Superior temporal gyrus (tissue), 1 donor: ENCODE measurements at regions not wholly inside any gene's neighbourhood (a gene's known extent, or its start where the extent isn't known, plus 50 kb on each side); places are given as distances from the start of the nearest gene placed in this dataset.
A peak's percentile ranks its signal among the peaks of the same experiment; 100 is the strongest.
"Not testable (repeated sequence)": the region's sequence is repeated elsewhere in the genome, so short reads cannot be mapped to it uniquely, and the experiment has no call there.

Source experiments
- DNase-seq: peaks from one replicate; pipeline ENCODE4 v3.0.0-alpha.2; 2016; ENCODE audit errors: extremely low spot score

GRCh38 chr4:55028196-55028595 is 97.2 kb downstream of the KDR start:
- DNase-seq = no peak

GRCh38 chr4:55027596-55027995 is 97.8 kb downstream of the KDR start:
- DNase-seq = no peak

- not testable (repeated sequence) for DNase-seq
Observed at GRCh38 chr4:55025456-55025855, 99.9 kb downstream of the KDR start.

- DNase-seq = no peak
Observed at GRCh38 chr4:55023030-55023429, 102.4 kb downstream of the KDR start.

- no peak for DNase-seq
Observed at GRCh38 chr4:55021214-55021613, 104.2 kb downstream of the KDR start.

GRCh38 chr4:55020131-55020530 is 105.3 kb downstream of the KDR start:
- no peak for DNase-seq

- no peak for DNase-seq
Observed at GRCh38 chr4:55018978-55019377, 106.4 kb downstream of the KDR start.

GRCh38 chr4:55018521-55018920 is 106.9 kb downstream of the KDR start:
- no peak for DNase-seq

GRCh38 chr4:55017406-55017805 is 108.0 kb downstream of the KDR start:
- no peak for DNase-seq

- no peak for DNase-seq
Observed at GRCh38 chr4:55016131-55016530, 109.3 kb downstream of the KDR start.

- no peak for DNase-seq
Observed at GRCh38 chr4:55014876-55015275, 110.5 kb downstream of the KDR start.

- no peak for DNase-seq
Observed at GRCh38 chr4:55013431-55013955, 111.9 kb downstream of the KDR start.

- no peak for DNase-seq
Observed at GRCh38 chr4:55012363-55013230, 112.8 kb downstream of the KDR start.

- no peak for DNase-seq
Observed at GRCh38 chr4:55011761-55012160, 113.6 kb downstream of the KDR start.

GRCh38 chr4:55010550-55010949 is 114.8 kb downstream of the KDR start:
- DNase-seq = no peak

GRCh38 chr4:55008166-55009056 is 117.0 kb downstream of the KDR start:
- DNase-seq = peak; percentile 14

- DNase-seq = no peak
Observed at GRCh38 chr4:55005910-55006309, 119.5 kb downstream of the KDR start.

GRCh38 chr4:55004831-55005230 is 120.6 kb downstream of the KDR start:
- DNase-seq = no peak

GRCh38 chr4:55002431-55002830 is 123.0 kb downstream of the KDR start:
- DNase-seq = no peak

- no peak for DNase-seq
Observed at GRCh38 chr4:55001538-55001937, 123.9 kb downstream of the KDR start.

- DNase-seq = peak; percentile 62
Observed at GRCh38 chr4:54999003-54999402, 126.4 kb downstream of the KDR start.

- DNase-seq = not testable (repeated sequence)
Observed at GRCh38 chr4:54993473-54994026, 131.8 kb downstream of the KDR start.
